ENCODE measurements at regions not wholly inside any gene's neighbourhood (a gene's known extent, or its start where the extent isn't known, plus 50 kb on each side); places are given as distances from the start of the nearest gene placed in this dataset.

GRCh38 chr3:187464682-187465081 is 96.5 kb downstream of the RTP4 start:
- 92% methylated on average over 4 of the region's 4 CpGs for WGBS
- DNase-seq (ENCODE audit: low spot score in 2 of 2): no peak
- Histone ChIP-seq H3K4me1 (no peaks in the 10 kb centered on the region), H3K27ac (no peak overlapping the region), H3K27me3 (no peaks in the 10 kb centered on the region), H3K9me3 (no peaks in the 10 kb centered on the region), H3K4me3 (no peak overlapping the region), H3K36me3 (no peaks in the 10 kb centered on the region)
- TF ChIP-seq CTCF (IDR thresholded peaks at IDR 0.05): no peak
- TF ChIP-seq POLR2A (IDR thresholded peaks at IDR 0.05): no peak
- no peak for TF ChIP-seq POLR2AphosphoS5 (IDR thresholded peaks at IDR 0.05)
- no peak for TF ChIP-seq EP300 (IDR thresholded peaks at IDR 0.05)

- no peak for DNase-seq (ENCODE audit: low spot score in 2 of 2)
- WGBS: 89% methylated on average over 2 of the region's 2 CpGs
- TF ChIP-seq POLR2AphosphoS5 (IDR thresholded peaks at IDR 0.05) (no peak), EP300 (IDR thresholded peaks at IDR 0.05) (no peak), POLR2A (IDR thresholded peaks at IDR 0.05) (no peak), CTCF (IDR thresholded peaks at IDR 0.05) (no peak)
Measured at GRCh38 chr3:187458921-187459320, 90.7 kb downstream of the RTP4 start.

GRCh38 chr3:187458383-187458782 is 90.2 kb downstream of the RTP4 start:
- TF ChIP-seq CTCF (IDR thresholded peaks at IDR 0.05) (no peak), EP300 (IDR thresholded peaks at IDR 0.05) (no peak), POLR2A (IDR thresholded peaks at IDR 0.05) (no peak)
- Histone ChIP-seq H3K9me3 (no peaks in the 10 kb centered on the region), H3K27me3 (peaks cover 3% of the 10 kb centered on the region), H3K4me3 (no peak overlapping the region), H3K27ac (no peak overlapping the region), H3K36me3 (no peaks in the 10 kb centered on the region), H3K4me1 (no peaks in the 10 kb centered on the region)
- WGBS: 82% methylated on average over 2 of the region's 2 CpGs
- DNase-seq (ENCODE audit: low spot score in 2 of 2): no peak

More at GRCh38 chr3:187458921-187459320, 90.7 kb downstream of the RTP4 start:
- Histone ChIP-seq H3K4me1 (no peaks in the 10 kb centered on the region), H3K9me3 (no peaks in the 10 kb centered on the region), H3K27ac (no peak overlapping the region), H3K27me3 (peaks cover 3% of the 10 kb centered on the region), H3K36me3 (no peaks in the 10 kb centered on the region), H3K4me3 (no peak overlapping the region)

- no peak overlapping the region for H3K27ac ChIP-seq
- TF ChIP-seq CTCF (IDR thresholded peaks at IDR 0.05) (no peak), POLR2A (IDR thresholded peaks at IDR 0.05) (no peak), POLR2AphosphoS5 (IDR thresholded peaks at IDR 0.05) (no peak), EP300 (IDR thresholded peaks at IDR 0.05) (no peak)
- DNase-seq (ENCODE audit: low spot score in 2 of 2): no peak
- H3K36me3 ChIP-seq: no peaks in the 10 kb centered on the region
- H3K4me3 ChIP-seq: no peak overlapping the region
- peaks cover 3% of the 10 kb centered on the region for H3K27me3 ChIP-seq
- H3K9me3 ChIP-seq: no peaks in the 10 kb centered on the region
- 25% methylated on average over 1 of the region's 1 CpG for WGBS
- no peaks in the 10 kb centered on the region for H3K4me1 ChIP-seq
Measured at GRCh38 chr3:187456250-187456649, 88.1 kb downstream of the RTP4 start.

GRCh38 chr3:187454085-187454815 is 86.1 kb downstream of the RTP4 start:
- TF ChIP-seq POLR2A (IDR thresholded peaks at IDR 0.05) (no peak), CTCF (IDR thresholded peaks at IDR 0.05) (no peak), EP300 (IDR thresholded peaks at IDR 0.05) (no peak), POLR2AphosphoS5 (IDR thresholded peaks at IDR 0.05) (no peak)
- Histone ChIP-seq H3K36me3 (no peaks in the 10 kb centered on the region), H3K9me3 (no peaks in the 10 kb centered on the region), H3K4me3 (no peak overlapping the region), H3K4me1 (no peaks in the 10 kb centered on the region), H3K27me3 (peaks cover 3% of the 10 kb centered on the region), H3K27ac (no peak overlapping the region)
- DNase-seq (ENCODE audit: low spot score in 2 of 2): no peak
- WGBS: 65% methylated on average over 6 of the region's 6 CpGs

Data from suprapubic skin (tissue), 4 donors.